ENCODE measurements at regions not wholly inside any gene's neighbourhood (a gene's known extent, or its start where the extent isn't known, plus 50 kb on each side); places are given as distances from the start of the nearest gene placed in this dataset.
"Not testable (repeated sequence)": the region's sequence is repeated elsewhere in the genome, so short reads cannot be mapped to it uniquely, and the experiment has no call there.

GRCh38 chr14:19311023-19311422 lies 123.1 kb downstream of the POTEG start:
- H3K14ac ChIP-seq (ENCODE audit: insufficient read length); H4K5ac ChIP-seq (ENCODE audit: insufficient read length, low read depth, low read length); CTCF ChIA-PET (ENCODE audit: partially characterized antibody); H4K20me1 ChIP-seq (replicated peaks in 1 of 2; ENCODE audit: control insufficient read depth in 1 of 2, insufficient read depth in 2 of 2, low read length in 2 of 2); H4K8ac ChIP-seq (ENCODE audit: extremely low read depth, insufficient read depth, low read length); H2AK5ac ChIP-seq (ENCODE audit: low read depth, low read length); H3K4me2 ChIP-seq (ENCODE audit: insufficient read depth in 1 of 2, low read depth in 2 of 2, low read length in 2 of 2); H2AFZ ChIP-seq (ENCODE audit: low read length); H3K27me3 ChIP-seq (replicated peaks in 1 of 4; ENCODE audit: control insufficient read depth in 3 of 4, extremely low read depth in 1 of 4, insufficient read depth in 3 of 4, low read length in 3 of 4); DNase-seq (ENCODE audit: low read depth in 1 of 2, low spot score in 2 of 2); POLR2A ChIA-PET (ENCODE audit: partially characterized antibody); H4K91ac ChIP-seq (replicated peaks; ENCODE audit: insufficient read length, low read length); H3K36me3 ChIP-seq (ENCODE audit: control insufficient read depth in 2 of 4, insufficient read depth in 4 of 4, low read length in 3 of 4); H3K4me3 ChIP-seq (ENCODE audit: extremely low read depth in 1 of 4, insufficient read depth in 2 of 4, low read depth in 3 of 4, low read length in 4 of 4); H2BK15ac ChIP-seq (ENCODE audit: low read length); H2BK120ac ChIP-seq (replicated peaks; ENCODE audit: low read depth, low read length); H3K9me3 ChIP-seq (ENCODE audit: insufficient read depth in 2 of 2, low read depth in 1 of 2, low read length in 1 of 2); FAIRE-seq; H2BK5ac ChIP-seq (ENCODE audit: low read depth, low read length); H2BK20ac ChIP-seq (ENCODE audit: low read length); H3K27ac ChIP-seq (ENCODE audit: low read depth, low read length); H3K4me1 ChIP-seq (replicated peaks in 1 of 4; ENCODE audit: control insufficient read depth in 3 of 4, insufficient read depth in 4 of 4, low read length in 3 of 4); H2BK12ac ChIP-seq (ENCODE audit: low read depth, low read length); H3K4ac ChIP-seq (replicated peaks; ENCODE audit: insufficient read length, low read depth, low read length); H3K56ac ChIP-seq (replicated peaks; ENCODE audit: insufficient read length, low read depth, low read length); H3K79me2 ChIP-seq (ENCODE audit: control insufficient read depth in 1 of 2, insufficient read depth in 2 of 2, low read length in 2 of 2); H3K9ac ChIP-seq (replicated peaks in 1 of 4; ENCODE audit: extremely low read depth in 1 of 4, low read depth in 3 of 4, low read length in 3 of 4); H3K18ac ChIP-seq (ENCODE audit: extremely low read depth, low read length); H3K23ac ChIP-seq (ENCODE audit: insufficient read length); H3K79me1 ChIP-seq (ENCODE audit: low read depth, low read length); H3K23me2 ChIP-seq (ENCODE audit: low read depth, low read length): not testable (repeated sequence)
- WGBS, 2 experiments (ENCODE audit: extremely low coverage in 1 of 2, insufficient coverage in 1 of 2, insufficient read length in 1 of 2, insufficient replicate concordance in 2 of 2, low coverage in 1 of 2, low lambda C conversion rate in 2 of 2, missing lambda C conversion rate in 1 of 2) = no CpG with 5 or more reads among the region's 1 CpG

GRCh38 chr14:19330678-19331077 lies 103.5 kb downstream of the POTEG start:
- H2BK12ac ChIP-seq (ENCODE audit: low read depth, low read length); H3K9me3 ChIP-seq (ENCODE audit: insufficient read depth in 2 of 2, low read depth in 1 of 2, low read length in 1 of 2); H3K4me3 ChIP-seq (ENCODE audit: extremely low read depth in 1 of 4, insufficient read depth in 2 of 4, low read depth in 3 of 4, low read length in 4 of 4); H3K27ac ChIP-seq (ENCODE audit: low read depth, low read length); H3K4ac ChIP-seq (replicated peaks; ENCODE audit: insufficient read length, low read depth, low read length); H3K79me2 ChIP-seq (ENCODE audit: control insufficient read depth in 1 of 2, insufficient read depth in 2 of 2, low read length in 2 of 2); H2BK20ac ChIP-seq (ENCODE audit: low read length); H3K27me3 ChIP-seq (replicated peaks in 1 of 4; ENCODE audit: control insufficient read depth in 3 of 4, extremely low read depth in 1 of 4, insufficient read depth in 3 of 4, low read length in 3 of 4); DNase-seq (ENCODE audit: low read depth in 1 of 2, low spot score in 2 of 2); H3K79me1 ChIP-seq (ENCODE audit: low read depth, low read length); H3K14ac ChIP-seq (ENCODE audit: insufficient read length); H2BK15ac ChIP-seq (ENCODE audit: low read length); H3K4me1 ChIP-seq (replicated peaks in 1 of 4; ENCODE audit: control insufficient read depth in 3 of 4, insufficient read depth in 4 of 4, low read length in 3 of 4); H4K20me1 ChIP-seq (replicated peaks in 1 of 2; ENCODE audit: control insufficient read depth in 1 of 2, insufficient read depth in 2 of 2, low read length in 2 of 2); H3K36me3 ChIP-seq (ENCODE audit: control insufficient read depth in 2 of 4, insufficient read depth in 4 of 4, low read length in 3 of 4); H4K91ac ChIP-seq (replicated peaks; ENCODE audit: insufficient read length, low read length); FAIRE-seq; H3K9ac ChIP-seq (replicated peaks in 1 of 4; ENCODE audit: extremely low read depth in 1 of 4, low read depth in 3 of 4, low read length in 3 of 4); H3K18ac ChIP-seq (ENCODE audit: extremely low read depth, low read length); POLR2A ChIA-PET (ENCODE audit: partially characterized antibody); H3K23me2 ChIP-seq (ENCODE audit: low read depth, low read length); H2AFZ ChIP-seq (ENCODE audit: low read length); H2BK5ac ChIP-seq (ENCODE audit: low read depth, low read length); H4K5ac ChIP-seq (ENCODE audit: insufficient read length, low read depth, low read length); CTCF ChIA-PET (ENCODE audit: partially characterized antibody); H3K4me2 ChIP-seq (ENCODE audit: insufficient read depth in 1 of 2, low read depth in 2 of 2, low read length in 2 of 2); H3K56ac ChIP-seq (replicated peaks; ENCODE audit: insufficient read length, low read depth, low read length); H4K8ac ChIP-seq (ENCODE audit: extremely low read depth, insufficient read depth, low read length); H2BK120ac ChIP-seq (replicated peaks; ENCODE audit: low read depth, low read length); H3K23ac ChIP-seq (ENCODE audit: insufficient read length); H2AK5ac ChIP-seq (ENCODE audit: low read depth, low read length): not testable (repeated sequence)
- WGBS, 2 experiments (ENCODE audit: extremely low coverage in 1 of 2, insufficient coverage in 1 of 2, insufficient read length in 1 of 2, insufficient replicate concordance in 2 of 2, low coverage in 1 of 2, low lambda C conversion rate in 2 of 2, missing lambda C conversion rate in 1 of 2) = no CpG with 5 or more reads among the region's 3 CpGs
